Lower leg skin (tissue), 4 donors: ENCODE measurements at regions not wholly inside any gene's neighbourhood (a gene's known extent, or its start where the extent isn't known, plus 50 kb on each side); places are given as distances from the start of the nearest gene placed in this dataset.

Source experiments
- DNase-seq, 2 donors: peaks; one replicate each; pipeline ENCODE4 v3.0.0-alpha.2; 2019; ENCODE audit warnings: low spot score in 2 of 2
- H3K4me3 ChIP-seq: fragments of 200-600 bp; sonication (generic); 2 replicates; pipeline ENCODE4 v1.5.1; 2017; ENCODE audit warnings: mild to moderate bottlenecking, low read depth; ENCODE audit not compliant: poor library complexity, severe bottlenecking
- POLR2A ChIP-seq, 2 donors: fragments of 450-650 bp; IDR thresholded peaks; one replicate each; pipeline ENCODE4 v1.6.1; 2016 to 2017; ENCODE audit warnings: antibody characterized with exemption in 2 of 2, mild to moderate bottlenecking in 1 of 2, moderate library complexity in 1 of 2
- WGBS, 2 donors: methylation state at CpG; one replicate each; pipeline ENCODE4 v1.1.5; 2018; 5-methylcytosine and 5-hydroxymethylcytosine counted together
- intact Hi-C: fragments of 100-400 bp; cut with DNase I; formaldehyde crosslinking; loops from one replicate; pipeline ENCODE4 v1.15.0; 2023; ENCODE audit warnings: low total_unique reads
- TF ChIP-seq, protein P1 (sequence below), 3 donors: fragments of 450-650 bp; IDR thresholded peaks; one replicate each; pipeline ENCODE4 v1.5.1; 2016; ENCODE audit warnings: antibody characterized with exemption in 3 of 3, mild to moderate bottlenecking in 3 of 3, moderate library complexity in 2 of 3

- H3K4me3 ChIP-seq: no peak overlapping the region
- 61% methylated on average over 2 of the region's 2 CpGs for WGBS, 2 donors
- intact Hi-C loops: no loop called here
- TF ChIP-seq, protein P1, sequence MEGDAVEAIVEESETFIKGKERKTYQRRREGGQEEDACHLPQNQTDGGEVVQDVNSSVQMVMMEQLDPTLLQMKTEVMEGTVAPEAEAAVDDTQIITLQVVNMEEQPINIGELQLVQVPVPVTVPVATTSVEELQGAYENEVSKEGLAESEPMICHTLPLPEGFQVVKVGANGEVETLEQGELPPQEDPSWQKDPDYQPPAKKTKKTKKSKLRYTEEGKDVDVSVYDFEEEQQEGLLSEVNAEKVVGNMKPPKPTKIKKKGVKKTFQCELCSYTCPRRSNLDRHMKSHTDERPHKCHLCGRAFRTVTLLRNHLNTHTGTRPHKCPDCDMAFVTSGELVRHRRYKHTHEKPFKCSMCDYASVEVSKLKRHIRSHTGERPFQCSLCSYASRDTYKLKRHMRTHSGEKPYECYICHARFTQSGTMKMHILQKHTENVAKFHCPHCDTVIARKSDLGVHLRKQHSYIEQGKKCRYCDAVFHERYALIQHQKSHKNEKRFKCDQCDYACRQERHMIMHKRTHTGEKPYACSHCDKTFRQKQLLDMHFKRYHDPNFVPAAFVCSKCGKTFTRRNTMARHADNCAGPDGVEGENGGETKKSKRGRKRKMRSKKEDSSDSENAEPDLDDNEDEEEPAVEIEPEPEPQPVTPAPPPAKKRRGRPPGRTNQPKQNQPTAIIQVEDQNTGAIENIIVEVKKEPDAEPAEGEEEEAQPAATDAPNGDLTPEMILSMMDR (IDR thresholded peaks at IDR 0.05): no peak
- TF ChIP-seq POLR2A (IDR thresholded peaks at IDR 0.05): no peak
- DNase-seq: no peak
These were observed 101.3 kb upstream of the MAGEB16 start for GRCh38 chrX:35696760-35697234.

- intact Hi-C loops: no loop called here
- WGBS, 2 donors: 51 to 75% methylated on average over 2 of the region's 2 CpGs
- no peak for DNase-seq
- H3K4me3 ChIP-seq: no peak overlapping the region
- no peak for TF ChIP-seq POLR2A (IDR thresholded peaks at IDR 0.05)
- TF ChIP-seq, protein P1 (IDR thresholded peaks at IDR 0.05): no peak
These were observed 98.5 kb upstream of the MAGEB16 start for GRCh38 chrX:35699642-35700041.

DNA sequence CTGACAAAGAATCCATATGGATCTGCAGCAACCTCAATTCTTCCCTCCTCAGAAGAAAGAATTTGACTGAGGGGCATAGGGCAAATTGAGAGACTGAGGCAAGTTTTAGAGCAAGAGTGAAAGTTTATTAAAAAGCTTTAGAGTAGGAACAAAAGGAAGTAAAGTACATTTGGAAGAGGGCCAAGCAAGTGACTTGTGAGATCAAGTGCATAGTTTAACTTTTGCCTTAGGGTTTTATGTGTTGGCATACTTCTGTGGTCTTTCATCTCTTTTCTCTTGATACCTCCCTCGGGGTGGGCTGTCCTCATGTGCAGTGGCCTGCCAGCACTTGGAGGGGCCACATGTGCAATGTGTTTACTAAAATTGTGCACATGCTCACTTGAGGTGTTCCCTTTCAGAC lies 98.0 kb upstream of the MAGEB16 start:
- intact Hi-C loops: no loop called here
- 0 to 8% methylated on average over 1 of the region's 1 CpG for WGBS, 2 donors
- TF ChIP-seq, protein P1 (IDR thresholded peaks at IDR 0.05): no peak
- TF ChIP-seq POLR2A (IDR thresholded peaks at IDR 0.05): no peak
- no peak for DNase-seq
- H3K4me3 ChIP-seq: no peak overlapping the region

GRCh38 chrX:35711281-35711680 lies 86.9 kb upstream of the MAGEB16 start:
- no peak for DNase-seq
- TF ChIP-seq POLR2A (IDR thresholded peaks at IDR 0.05): no peak
- TF ChIP-seq, protein P1 (IDR thresholded peaks at IDR 0.05): no peak
- H3K4me3 ChIP-seq: no peak overlapping the region
- intact Hi-C loops: no loop called here

GRCh38 chrX:35722128-35722527 lies 76.0 kb upstream of the MAGEB16 start:
- intact Hi-C loops: no loop called here
- DNase-seq: no peak
- 59 to 67% methylated on average over 5 of the region's 5 CpGs for WGBS, 2 donors
- H3K4me3 ChIP-seq: no peak overlapping the region
- TF ChIP-seq, protein P1 (IDR thresholded peaks at IDR 0.05): no peak
- TF ChIP-seq POLR2A (IDR thresholded peaks at IDR 0.05): no peak

DNA sequence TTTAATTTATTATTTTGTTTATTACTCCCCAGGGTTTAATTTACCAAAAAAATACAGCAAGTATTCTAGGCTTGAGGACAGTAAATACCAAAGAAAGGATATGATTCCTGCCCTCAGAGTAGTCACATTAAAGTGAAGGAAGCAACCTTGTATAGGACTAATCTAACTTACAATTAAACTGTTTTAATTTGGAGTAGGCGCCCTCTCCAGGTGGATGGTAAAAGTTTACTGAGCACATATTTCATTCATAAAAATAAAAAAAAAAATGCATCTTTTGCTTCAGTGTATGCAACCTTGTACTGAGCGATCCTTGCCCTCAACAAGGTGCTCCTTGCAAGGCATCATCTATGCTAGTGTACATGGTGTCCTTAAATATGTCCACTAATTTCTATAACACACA lies 72.0 kb upstream of the MAGEB16 start:
- TF ChIP-seq, protein P1 (IDR thresholded peaks at IDR 0.05): no peak
- no peak for TF ChIP-seq POLR2A (IDR thresholded peaks at IDR 0.05)
- intact Hi-C loops: no loop called here
- 32 to 37% methylated on average over 2 of the region's 2 CpGs for WGBS, 2 donors
- no peak overlapping the region for H3K4me3 ChIP-seq
- no peak for DNase-seq
